ENCODE measurements at regions not wholly inside any gene's neighbourhood (a gene's known extent, or its start where the extent isn't known, plus 50 kb on each side); places are given as distances from the start of the nearest gene placed in this dataset.

- no peak overlapping the region for H3K4me3 ChIP-seq
- no peaks in the 10 kb centered on the region for H3K36me3 ChIP-seq (replicated peaks)
- DNase-seq (ENCODE audit: low spot score in 2 of 2) = no peak
- no peaks in the 10 kb centered on the region for H3K27me3 ChIP-seq (ENCODE audit: low read depth)
- no peaks in the 10 kb centered on the region for H3K9me3 ChIP-seq
- H3K4me1 ChIP-seq = peaks cover 7% of the 10 kb centered on the region
- in situ Hi-C loops (cut with MboI; ENCODE audit: low sequenced_read_pairs) = no loop called here
Observed at GRCh38 chr10:4648999-4649398, 177.0 kb upstream of the AKR1E2 start.

GRCh38 chr10:4647109-4647785 is 178.8 kb upstream of the AKR1E2 start:
- H3K9me3 ChIP-seq = no peaks in the 10 kb centered on the region
- no peaks in the 10 kb centered on the region for H3K27me3 ChIP-seq (ENCODE audit: low read depth)
- H3K4me1 ChIP-seq = no peaks in the 10 kb centered on the region
- no peaks in the 10 kb centered on the region for H3K36me3 ChIP-seq (replicated peaks)
- in situ Hi-C loops (cut with MboI; ENCODE audit: low sequenced_read_pairs) = no loop called here
- H3K4me3 ChIP-seq = no peak overlapping the region
- DNase-seq (ENCODE audit: low spot score in 2 of 2) = no peak

GRCh38 chr10:4646547-4646946 is 179.5 kb upstream of the AKR1E2 start:
- Histone ChIP-seq H3K27me3 (ENCODE audit: low read depth) (no peaks in the 10 kb centered on the region), H3K4me3 (no peak overlapping the region), H3K36me3 (replicated peaks) (no peaks in the 10 kb centered on the region), H3K4me1 (no peaks in the 10 kb centered on the region), H3K9me3 (no peaks in the 10 kb centered on the region)
- in situ Hi-C loops (cut with MboI; ENCODE audit: low sequenced_read_pairs) = no loop called here
- DNase-seq (ENCODE audit: low spot score in 2 of 2) = no peak

- Histone ChIP-seq H3K4me1 (no peaks in the 10 kb centered on the region), H3K4me3 (no peak overlapping the region), H3K36me3 (replicated peaks) (no peaks in the 10 kb centered on the region), H3K27me3 (ENCODE audit: low read depth) (no peaks in the 10 kb centered on the region), H3K9me3 (no peaks in the 10 kb centered on the region)
- in situ Hi-C loops (cut with MboI; ENCODE audit: low sequenced_read_pairs) = no loop called here
- no peak for DNase-seq (ENCODE audit: low spot score in 2 of 2)
Observed at GRCh38 chr10:4645836-4646235, 180.2 kb upstream of the AKR1E2 start.

- no peaks in the 10 kb centered on the region for H3K9me3 ChIP-seq
- H3K4me1 ChIP-seq = no peaks in the 10 kb centered on the region
- no peaks in the 10 kb centered on the region for H3K27me3 ChIP-seq (ENCODE audit: low read depth)
- H3K4me3 ChIP-seq = no peak overlapping the region
- no peak for DNase-seq (ENCODE audit: low spot score in 2 of 2)
- in situ Hi-C loops (cut with MboI; ENCODE audit: low sequenced_read_pairs) = no loop called here
- H3K36me3 ChIP-seq (replicated peaks) = no peaks in the 10 kb centered on the region
Observed at GRCh38 chr10:4643471-4643870, 182.5 kb upstream of the AKR1E2 start.

- no peak for DNase-seq (ENCODE audit: low spot score in 2 of 2)
- in situ Hi-C loops (cut with MboI; ENCODE audit: low sequenced_read_pairs) = no loop called here
- Histone ChIP-seq H3K36me3 (replicated peaks) (no peaks in the 10 kb centered on the region), H3K9me3 (no peaks in the 10 kb centered on the region), H3K4me3 (no peak overlapping the region), H3K27me3 (ENCODE audit: low read depth) (no peaks in the 10 kb centered on the region), H3K4me1 (no peaks in the 10 kb centered on the region)
Observed at GRCh38 chr10:4639960-4640359, 186.0 kb upstream of the AKR1E2 start.

- no peaks in the 10 kb centered on the region for H3K36me3 ChIP-seq (replicated peaks)
Observed at GRCh38 chr10:4638099-4638498, 187.9 kb upstream of the AKR1E2 start.

GRCh38 chr10:4637657-4638056 is 188.3 kb upstream of the AKR1E2 start:
- H3K4me1 ChIP-seq = no peaks in the 10 kb centered on the region

More at GRCh38 chr10:4638099-4638498, 187.9 kb upstream of the AKR1E2 start:
- Histone ChIP-seq H3K4me1 (no peaks in the 10 kb centered on the region), H3K4me3 (no peak overlapping the region), H3K9me3 (no peaks in the 10 kb centered on the region), H3K27me3 (ENCODE audit: low read depth) (no peaks in the 10 kb centered on the region)
- in situ Hi-C loops (cut with MboI; ENCODE audit: low sequenced_read_pairs) = no loop called here
- DNase-seq (ENCODE audit: low spot score in 2 of 2) = no peak

GRCh38 chr10:4635883-4636282 is 190.1 kb upstream of the AKR1E2 start:
- H3K27me3 ChIP-seq (ENCODE audit: low read depth) = no peaks in the 10 kb centered on the region
- in situ Hi-C loops (cut with MboI; ENCODE audit: low sequenced_read_pairs) = no loop called here
- H3K9me3 ChIP-seq = no peaks in the 10 kb centered on the region
- no peaks in the 10 kb centered on the region for H3K36me3 ChIP-seq (replicated peaks)
- H3K4me1 ChIP-seq = no peaks in the 10 kb centered on the region
- no peak overlapping the region for H3K4me3 ChIP-seq
- no peak for DNase-seq (ENCODE audit: low spot score in 2 of 2)

More at GRCh38 chr10:4637657-4638056, 188.3 kb upstream of the AKR1E2 start:
- Histone ChIP-seq H3K4me3 (no peak overlapping the region), H3K36me3 (replicated peaks) (no peaks in the 10 kb centered on the region), H3K27me3 (ENCODE audit: low read depth) (no peaks in the 10 kb centered on the region), H3K9me3 (no peaks in the 10 kb centered on the region)
- in situ Hi-C loops (cut with MboI; ENCODE audit: low sequenced_read_pairs) = no loop called here
- no peak for DNase-seq (ENCODE audit: low spot score in 2 of 2)

GRCh38 chr10:4635388-4635787 is 190.6 kb upstream of the AKR1E2 start:
- Histone ChIP-seq H3K9me3 (no peaks in the 10 kb centered on the region), H3K4me3 (no peak overlapping the region), H3K4me1 (no peaks in the 10 kb centered on the region), H3K36me3 (replicated peaks) (no peaks in the 10 kb centered on the region), H3K27me3 (ENCODE audit: low read depth) (no peaks in the 10 kb centered on the region)
- DNase-seq (ENCODE audit: low spot score in 2 of 2) = no peak
- in situ Hi-C loops (cut with MboI; ENCODE audit: low sequenced_read_pairs) = no loop called here

- H3K27me3 ChIP-seq (ENCODE audit: low read depth) = no peaks in the 10 kb centered on the region
- H3K4me1 ChIP-seq = no peaks in the 10 kb centered on the region
- in situ Hi-C loops (cut with MboI; ENCODE audit: low sequenced_read_pairs) = no loop called here
- no peak for DNase-seq (ENCODE audit: low spot score in 2 of 2)
- no peaks in the 10 kb centered on the region for H3K9me3 ChIP-seq
- no peak overlapping the region for H3K4me3 ChIP-seq
- H3K36me3 ChIP-seq (replicated peaks) = no peaks in the 10 kb centered on the region
Observed at GRCh38 chr10:4633776-4634175, 192.2 kb upstream of the AKR1E2 start.

- H3K36me3 ChIP-seq (replicated peaks) = no peaks in the 10 kb centered on the region
- DNase-seq (ENCODE audit: low spot score in 2 of 2) = no peak
- no peak overlapping the region for H3K4me3 ChIP-seq
- H3K4me1 ChIP-seq = no peaks in the 10 kb centered on the region
- H3K9me3 ChIP-seq = no peaks in the 10 kb centered on the region
- no peaks in the 10 kb centered on the region for H3K27me3 ChIP-seq (ENCODE audit: low read depth)
- in situ Hi-C loops (cut with MboI; ENCODE audit: low sequenced_read_pairs) = no loop called here
Observed at GRCh38 chr10:4633186-4633585, 192.8 kb upstream of the AKR1E2 start.

- in situ Hi-C loops (cut with MboI; ENCODE audit: low sequenced_read_pairs) = no loop called here
- H3K36me3 ChIP-seq (replicated peaks) = no peaks in the 10 kb centered on the region
- H3K4me3 ChIP-seq = no peak overlapping the region
- no peaks in the 10 kb centered on the region for H3K9me3 ChIP-seq
- DNase-seq (ENCODE audit: low spot score in 2 of 2) = no peak
- H3K27me3 ChIP-seq (ENCODE audit: low read depth) = no peaks in the 10 kb centered on the region
- H3K4me1 ChIP-seq = no peaks in the 10 kb centered on the region
Observed at GRCh38 chr10:4632757-4633156, 193.2 kb upstream of the AKR1E2 start.

GRCh38 chr10:4626919-4627318 is 199.1 kb upstream of the AKR1E2 start:
- Histone ChIP-seq H3K9me3 (no peaks in the 10 kb centered on the region), H3K27me3 (ENCODE audit: low read depth) (no peaks in the 10 kb centered on the region), H3K4me3 (no peak overlapping the region), H3K4me1 (no peaks in the 10 kb centered on the region), H3K36me3 (replicated peaks) (no peaks in the 10 kb centered on the region)
- DNase-seq (ENCODE audit: low spot score in 2 of 2) = no peak
- in situ Hi-C loops (cut with MboI; ENCODE audit: low sequenced_read_pairs) = no loop called here

Data from HAP-1 (cell line).